ENCODE measurements at regions not wholly inside any gene's neighbourhood (a gene's known extent, or its start where the extent isn't known, plus 50 kb on each side); places are given as distances from the start of the nearest gene placed in this dataset.

- Histone ChIP-seq H3K27me3 (ENCODE audit: control insufficient read depth, insufficient read depth, low read length) (no peaks in the 10 kb centered on the region), H3K36me3 (replicated peaks; ENCODE audit: control insufficient read depth, insufficient read depth, low read length) (no peaks in the 10 kb centered on the region), H3K4me3 (ENCODE audit: insufficient read depth, low read depth, low read length) (no peak overlapping the region)
- DNase-seq, result no peak
These were observed 364.9 kb upstream of the KITLG start for GRCh38 chr12:88945051-88945732.

- H3K36me3 ChIP-seq (replicated peaks; ENCODE audit: control insufficient read depth, insufficient read depth, low read length), result no peaks in the 10 kb centered on the region
- no peaks in the 10 kb centered on the region for H3K27me3 ChIP-seq (ENCODE audit: control insufficient read depth, insufficient read depth, low read length)
- no peak overlapping the region for H3K4me3 ChIP-seq (ENCODE audit: insufficient read depth, low read depth, low read length)
- no peak for DNase-seq
These were observed 364.1 kb upstream of the KITLG start for GRCh38 chr12:88944397-88944796.

GRCh38 chr12:88940854-88941253, 360.6 kb upstream of the KITLG start:
- no peaks in the 10 kb centered on the region for H3K27me3 ChIP-seq (ENCODE audit: control insufficient read depth, insufficient read depth, low read length)
- no peak overlapping the region for H3K4me3 ChIP-seq (ENCODE audit: insufficient read depth, low read depth, low read length)
- H3K36me3 ChIP-seq (replicated peaks; ENCODE audit: control insufficient read depth, insufficient read depth, low read length), result no peaks in the 10 kb centered on the region
- no peak for DNase-seq

GRCh38 chr12:88935856-88936255, 355.6 kb upstream of the KITLG start:
- DNase-seq, result no peak
- H3K4me3 ChIP-seq (ENCODE audit: insufficient read depth, low read depth, low read length), result no peak overlapping the region
- no peaks in the 10 kb centered on the region for H3K36me3 ChIP-seq (replicated peaks; ENCODE audit: control insufficient read depth, insufficient read depth, low read length)
- H3K27me3 ChIP-seq (ENCODE audit: control insufficient read depth, insufficient read depth, low read length), result no peaks in the 10 kb centered on the region

GRCh38 chr12:88934163-88934747, 354.0 kb upstream of the KITLG start:
- no peak overlapping the region for H3K4me3 ChIP-seq (ENCODE audit: insufficient read depth, low read depth, low read length)
- no peaks in the 10 kb centered on the region for H3K36me3 ChIP-seq (replicated peaks; ENCODE audit: control insufficient read depth, insufficient read depth, low read length)
- no peaks in the 10 kb centered on the region for H3K27me3 ChIP-seq (ENCODE audit: control insufficient read depth, insufficient read depth, low read length)
- DNase-seq, result no peak

DNA sequence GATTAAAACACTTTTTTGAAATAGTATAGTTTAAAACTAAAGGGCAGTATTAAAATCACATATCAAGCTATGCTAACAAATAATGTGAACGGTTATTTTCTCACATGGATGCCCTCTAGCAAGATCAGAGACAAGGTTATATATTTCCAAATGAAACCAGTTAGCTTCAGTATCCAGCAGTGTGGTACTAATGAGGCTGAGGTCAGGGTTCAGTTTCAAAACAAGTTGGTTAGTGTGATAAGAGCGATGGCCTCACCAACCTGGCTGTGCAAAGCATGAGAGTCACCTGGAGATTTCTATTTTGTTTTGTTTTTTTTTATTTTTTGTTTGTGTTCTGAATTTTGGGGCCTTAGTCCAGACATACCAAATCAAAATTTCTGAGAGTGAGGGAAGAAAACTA, 352.2 kb upstream of the KITLG start:
- no peaks in the 10 kb centered on the region for H3K36me3 ChIP-seq (replicated peaks; ENCODE audit: control insufficient read depth, insufficient read depth, low read length)
- no peak for DNase-seq
- H3K4me3 ChIP-seq (ENCODE audit: insufficient read depth, low read depth, low read length), result no peak overlapping the region
- H3K27me3 ChIP-seq (ENCODE audit: control insufficient read depth, insufficient read depth, low read length), result no peaks in the 10 kb centered on the region

DNA sequence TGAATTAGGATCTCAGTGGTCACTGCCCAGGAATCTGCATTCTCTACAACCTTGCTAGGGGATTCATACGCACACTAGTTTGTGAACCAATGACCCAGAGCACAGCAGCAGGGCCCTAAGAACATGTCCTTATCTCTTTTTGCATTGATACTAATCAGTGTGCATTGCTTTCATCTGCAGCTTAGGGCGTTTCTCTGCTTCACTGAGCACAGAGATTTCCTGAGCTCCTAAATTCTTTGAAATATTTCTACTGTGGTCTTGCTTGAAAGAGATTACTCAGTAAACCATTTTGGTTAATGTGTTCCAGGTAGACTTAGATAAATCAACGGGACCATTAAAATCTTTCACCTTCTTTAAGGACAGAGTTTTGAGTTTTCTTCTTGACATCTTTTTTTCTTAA, 351.3 kb upstream of the KITLG start:
- Histone ChIP-seq H3K36me3 (replicated peaks; ENCODE audit: control insufficient read depth, insufficient read depth, low read length) (no peaks in the 10 kb centered on the region), H3K4me3 (ENCODE audit: insufficient read depth, low read depth, low read length) (no peak overlapping the region), H3K27me3 (ENCODE audit: control insufficient read depth, insufficient read depth, low read length) (no peaks in the 10 kb centered on the region)
- DNase-seq, result no peak

DNA sequence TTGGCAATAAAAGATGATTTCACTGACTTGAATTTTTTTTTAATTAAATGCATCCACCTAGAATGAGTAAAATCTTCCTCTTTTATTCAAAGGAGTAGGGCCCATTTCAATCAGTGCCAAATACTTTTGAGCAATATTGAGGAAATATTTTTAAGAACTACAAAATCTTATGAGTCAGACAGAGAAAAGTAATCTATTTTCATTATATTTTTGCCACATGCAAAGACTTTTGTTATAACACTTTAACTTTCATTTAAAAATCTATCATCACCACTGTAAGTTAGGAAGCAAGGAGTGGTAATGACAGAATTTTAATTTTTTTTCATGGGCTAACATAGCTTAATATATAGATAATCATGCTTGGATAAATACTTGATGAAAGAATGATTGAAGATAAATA, 345.2 kb upstream of the KITLG start:
- no peaks in the 10 kb centered on the region for H3K36me3 ChIP-seq (replicated peaks; ENCODE audit: control insufficient read depth, insufficient read depth, low read length)
- DNase-seq, result no peak
- no peaks in the 10 kb centered on the region for H3K27me3 ChIP-seq (ENCODE audit: control insufficient read depth, insufficient read depth, low read length)

DNA sequence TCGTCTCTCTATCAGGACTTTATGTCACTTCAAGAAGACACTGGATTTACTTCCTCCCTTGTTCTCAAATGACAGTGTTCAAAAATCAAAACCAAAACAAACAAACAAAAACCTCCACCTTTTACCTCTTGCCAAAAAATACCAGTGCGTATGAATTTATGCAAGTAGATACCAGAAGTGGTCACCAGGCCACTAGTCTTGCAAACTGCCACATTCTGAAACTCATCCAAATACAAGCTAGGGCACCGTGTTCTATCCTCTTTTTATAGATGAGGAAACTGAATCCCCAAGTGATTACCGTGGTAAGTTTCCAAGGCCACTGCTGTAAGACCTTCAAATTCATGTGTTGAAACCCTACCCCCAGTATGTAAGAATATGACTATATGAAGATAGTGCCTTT, 343.9 kb upstream of the KITLG start:
- H3K4me3 ChIP-seq (ENCODE audit: insufficient read depth, low read depth, low read length), result no peak overlapping the region
- no peaks in the 10 kb centered on the region for H3K36me3 ChIP-seq (replicated peaks; ENCODE audit: control insufficient read depth, insufficient read depth, low read length)
- no peak for DNase-seq
- H3K27me3 ChIP-seq (ENCODE audit: control insufficient read depth, insufficient read depth, low read length), result no peaks in the 10 kb centered on the region

More for the DNA sequence above, 345.2 kb upstream of the KITLG start:
- H3K4me3 ChIP-seq (ENCODE audit: insufficient read depth, low read depth, low read length), result no peak overlapping the region

DNA sequence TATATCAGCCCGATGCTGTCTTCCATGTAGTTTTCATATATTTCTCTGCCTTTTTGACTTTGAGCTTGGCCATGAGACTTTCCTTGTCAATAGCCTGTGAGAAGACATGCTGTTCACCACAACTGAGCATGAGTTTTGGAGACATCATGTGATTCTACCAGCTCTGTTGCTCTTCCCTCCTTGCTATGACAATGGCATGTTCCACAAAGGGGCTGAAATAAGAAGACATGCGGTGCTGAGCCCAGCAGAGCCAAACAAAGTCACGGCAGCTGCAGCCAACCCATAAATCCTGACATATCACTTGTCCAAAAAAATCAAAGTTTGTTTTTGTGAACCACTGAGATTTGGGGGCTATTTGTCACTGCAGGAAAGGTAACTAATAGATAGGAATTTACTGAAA, 343.4 kb upstream of the KITLG start:
- DNase-seq, result no peak
- Histone ChIP-seq H3K36me3 (replicated peaks; ENCODE audit: control insufficient read depth, insufficient read depth, low read length) (no peaks in the 10 kb centered on the region), H3K4me3 (ENCODE audit: insufficient read depth, low read depth, low read length) (no peak overlapping the region), H3K27me3 (ENCODE audit: control insufficient read depth, insufficient read depth, low read length) (no peaks in the 10 kb centered on the region)

DNA sequence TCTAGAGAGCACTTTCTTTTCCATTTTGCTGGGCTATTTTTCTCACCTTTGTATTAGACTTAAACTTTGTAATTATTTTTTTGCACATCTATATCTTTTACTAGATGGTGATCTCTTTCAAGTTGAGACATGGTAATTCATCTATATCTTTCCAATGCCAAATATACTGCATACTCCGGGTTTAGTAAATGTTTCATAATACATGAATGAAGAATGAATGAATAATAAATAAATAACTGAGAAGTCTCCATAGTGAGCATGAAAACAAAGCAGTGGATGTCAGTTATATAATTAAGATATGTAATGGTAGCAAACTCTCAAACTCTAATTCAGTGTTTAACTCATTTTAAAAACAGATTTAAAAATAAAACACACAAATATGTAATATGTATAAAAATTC, 342.5 kb upstream of the KITLG start:
- DNase-seq, result no peak
- Histone ChIP-seq H3K27me3 (ENCODE audit: control insufficient read depth, insufficient read depth, low read length) (no peaks in the 10 kb centered on the region), H3K4me3 (ENCODE audit: insufficient read depth, low read depth, low read length) (no peak overlapping the region), H3K36me3 (replicated peaks; ENCODE audit: control insufficient read depth, insufficient read depth, low read length) (no peaks in the 10 kb centered on the region)

GRCh38 chr12:88921890-88922532, 341.7 kb upstream of the KITLG start:
- Histone ChIP-seq H3K36me3 (replicated peaks; ENCODE audit: control insufficient read depth, insufficient read depth, low read length) (no peaks in the 10 kb centered on the region), H3K27me3 (ENCODE audit: control insufficient read depth, insufficient read depth, low read length) (no peaks in the 10 kb centered on the region), H3K4me3 (ENCODE audit: insufficient read depth, low read depth, low read length) (no peak overlapping the region)
- peak; percentile 1 for DNase-seq

DNA sequence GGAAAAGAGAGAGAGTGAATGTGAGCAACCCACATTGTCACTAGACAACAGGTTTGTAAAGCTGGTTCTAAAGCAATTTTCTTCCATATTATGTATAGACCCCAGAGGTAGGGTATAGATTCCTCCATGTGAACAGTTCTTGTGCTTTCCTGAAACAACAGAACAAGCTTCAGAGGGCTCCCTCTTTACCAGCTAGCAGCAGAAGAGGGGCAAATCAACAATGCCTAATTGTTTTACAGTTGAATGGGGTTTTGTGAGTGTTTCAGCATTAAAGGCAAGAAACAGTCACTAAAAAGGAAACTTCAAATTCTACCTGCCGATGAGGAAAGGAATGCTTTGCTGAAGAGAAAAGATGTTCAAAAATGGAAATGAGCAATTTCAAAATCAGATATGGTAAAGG, 341.2 kb upstream of the KITLG start:
- Histone ChIP-seq H3K36me3 (replicated peaks; ENCODE audit: control insufficient read depth, insufficient read depth, low read length) (no peaks in the 10 kb centered on the region), H3K27me3 (ENCODE audit: control insufficient read depth, insufficient read depth, low read length) (no peaks in the 10 kb centered on the region), H3K4me3 (ENCODE audit: insufficient read depth, low read depth, low read length) (no peak overlapping the region)
- no peak for DNase-seq

DNA sequence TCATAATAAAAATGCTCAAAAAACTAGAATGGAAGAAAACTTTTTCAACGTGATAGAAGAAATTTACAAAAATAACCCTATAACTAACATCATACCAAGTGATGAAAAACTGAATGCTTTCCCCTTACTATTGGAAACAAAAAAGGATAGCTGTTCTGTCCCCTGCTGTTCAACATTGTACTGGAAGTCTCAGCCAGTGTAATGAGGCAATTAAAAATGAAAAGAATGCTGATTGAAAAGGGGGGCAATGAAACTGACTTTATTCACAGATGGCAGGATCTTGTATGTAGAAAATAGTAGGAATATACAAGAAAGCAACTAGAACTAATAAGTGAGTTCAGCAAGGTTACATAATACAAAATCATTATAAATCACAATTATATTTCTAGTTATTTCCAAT, 337.9 kb upstream of the KITLG start:
- DNase-seq, result no peak
- no peaks in the 10 kb centered on the region for H3K27me3 ChIP-seq (ENCODE audit: control insufficient read depth, insufficient read depth, low read length)
- no peak overlapping the region for H3K4me3 ChIP-seq (ENCODE audit: insufficient read depth, low read depth, low read length)
- no peaks in the 10 kb centered on the region for H3K36me3 ChIP-seq (replicated peaks; ENCODE audit: control insufficient read depth, insufficient read depth, low read length)

DNA sequence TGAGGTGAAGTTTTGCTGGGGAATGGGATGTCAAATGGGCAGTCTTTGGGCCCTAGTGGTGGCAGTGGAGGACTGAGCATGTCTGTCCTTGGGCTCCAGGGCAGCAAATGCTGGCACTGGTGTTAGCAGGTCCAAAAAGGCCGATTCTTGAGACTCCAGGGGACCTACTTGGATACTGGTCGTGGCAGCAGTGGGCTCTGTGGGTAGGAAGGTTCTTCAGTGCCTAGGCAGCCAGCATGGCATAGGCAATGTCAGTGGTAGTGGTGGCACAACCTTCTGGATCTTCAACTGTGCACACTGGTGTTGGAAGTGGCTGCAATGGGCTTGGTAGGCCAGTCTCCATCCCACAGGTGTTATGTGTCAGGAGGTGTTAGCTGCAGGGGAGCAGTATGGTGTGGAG, 334.7 kb upstream of the KITLG start:
- Histone ChIP-seq H3K27me3 (ENCODE audit: control insufficient read depth, insufficient read depth, low read length) (no peaks in the 10 kb centered on the region), H3K4me3 (ENCODE audit: insufficient read depth, low read depth, low read length) (no peak overlapping the region), H3K36me3 (replicated peaks; ENCODE audit: control insufficient read depth, insufficient read depth, low read length) (no peaks in the 10 kb centered on the region)
- DNase-seq, result no peak
